ENCODE measurements at regions not wholly inside any gene's neighbourhood (a gene's known extent, or its start where the extent isn't known, plus 50 kb on each side); places are given as distances from the start of the nearest gene placed in this dataset.

DNA sequence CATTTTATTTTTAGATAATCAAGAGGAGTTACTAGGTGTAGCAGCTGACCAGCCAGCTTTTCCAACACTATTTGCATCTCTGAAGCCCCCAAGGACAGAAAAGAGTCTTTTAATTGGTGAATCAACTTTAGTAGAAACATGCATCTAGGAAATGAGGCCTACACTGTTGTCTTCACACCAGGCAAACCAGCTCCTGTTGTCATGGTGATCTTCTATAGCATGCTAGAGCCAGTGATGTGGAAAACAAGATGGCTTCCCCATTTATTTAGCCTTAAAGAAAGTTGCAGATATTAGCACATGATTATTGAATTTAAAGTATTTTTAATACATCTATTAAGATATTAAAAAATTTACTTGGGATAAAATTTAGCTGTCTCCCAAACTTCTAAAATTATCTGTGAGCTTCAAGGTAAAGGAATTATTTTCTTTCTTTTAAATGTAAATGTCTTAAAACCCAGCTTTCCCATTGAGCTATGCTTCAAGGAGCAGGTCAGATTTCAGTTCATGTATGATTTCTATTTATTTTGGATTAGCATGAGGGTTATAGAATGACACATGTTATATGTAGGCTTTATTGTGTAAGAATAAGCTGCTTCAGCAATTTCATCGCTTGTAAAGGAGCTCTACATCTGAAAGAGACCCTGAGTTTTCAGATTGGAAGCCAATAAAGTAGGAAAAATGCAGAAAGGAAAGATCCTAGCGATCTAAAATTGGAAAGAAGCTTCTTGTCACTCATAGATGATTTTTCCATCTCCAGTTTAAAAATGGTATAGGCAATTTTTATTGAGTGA, 564.9 kb upstream of the CITED2 start:
- no peak overlapping the region for H3K4me3 ChIP-seq
- no peak overlapping the region for H3K27ac ChIP-seq
- no peaks in the 10 kb centered on the region for H3K4me1 ChIP-seq
- no peak for DNase-seq
- H3K9me3 ChIP-seq: no peaks in the 10 kb centered on the region
- no peaks in the 10 kb centered on the region for H3K27me3 ChIP-seq
- no peaks in the 10 kb centered on the region for H3K36me3 ChIP-seq
- TF ChIP-seq POLR2A (IDR thresholded peaks at IDR 0.05): no peak
- TF ChIP-seq, protein P1, sequence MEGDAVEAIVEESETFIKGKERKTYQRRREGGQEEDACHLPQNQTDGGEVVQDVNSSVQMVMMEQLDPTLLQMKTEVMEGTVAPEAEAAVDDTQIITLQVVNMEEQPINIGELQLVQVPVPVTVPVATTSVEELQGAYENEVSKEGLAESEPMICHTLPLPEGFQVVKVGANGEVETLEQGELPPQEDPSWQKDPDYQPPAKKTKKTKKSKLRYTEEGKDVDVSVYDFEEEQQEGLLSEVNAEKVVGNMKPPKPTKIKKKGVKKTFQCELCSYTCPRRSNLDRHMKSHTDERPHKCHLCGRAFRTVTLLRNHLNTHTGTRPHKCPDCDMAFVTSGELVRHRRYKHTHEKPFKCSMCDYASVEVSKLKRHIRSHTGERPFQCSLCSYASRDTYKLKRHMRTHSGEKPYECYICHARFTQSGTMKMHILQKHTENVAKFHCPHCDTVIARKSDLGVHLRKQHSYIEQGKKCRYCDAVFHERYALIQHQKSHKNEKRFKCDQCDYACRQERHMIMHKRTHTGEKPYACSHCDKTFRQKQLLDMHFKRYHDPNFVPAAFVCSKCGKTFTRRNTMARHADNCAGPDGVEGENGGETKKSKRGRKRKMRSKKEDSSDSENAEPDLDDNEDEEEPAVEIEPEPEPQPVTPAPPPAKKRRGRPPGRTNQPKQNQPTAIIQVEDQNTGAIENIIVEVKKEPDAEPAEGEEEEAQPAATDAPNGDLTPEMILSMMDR (IDR thresholded peaks at IDR 0.05): no peak

DNA sequence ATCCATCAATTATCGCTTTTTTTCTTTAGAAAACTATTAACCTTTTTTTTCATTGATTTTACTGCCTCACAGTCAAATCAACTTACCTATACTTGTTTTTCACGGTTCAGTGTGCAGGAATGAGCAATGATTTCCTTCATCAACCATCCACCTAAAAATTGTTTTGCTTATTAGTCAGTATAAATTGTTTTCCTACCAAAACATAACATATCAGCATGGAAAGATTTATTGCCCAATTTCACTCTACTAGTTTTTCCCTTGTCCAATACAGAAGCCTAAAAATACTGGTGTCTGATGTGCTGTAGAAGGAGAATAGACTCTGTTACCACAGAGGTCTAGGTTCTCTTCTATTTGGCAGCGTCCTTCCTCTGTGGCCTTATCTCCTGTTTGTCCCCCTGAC, 558.2 kb upstream of the CITED2 start:
- TF ChIP-seq POLR2A (IDR thresholded peaks at IDR 0.05): no peak
- TF ChIP-seq, protein P1 (IDR thresholded peaks at IDR 0.05): no peak
- no peak for DNase-seq
- no peaks in the 10 kb centered on the region for H3K36me3 ChIP-seq
- no peak overlapping the region for H3K4me3 ChIP-seq
- H3K9me3 ChIP-seq: no peaks in the 10 kb centered on the region
- no peaks in the 10 kb centered on the region for H3K4me1 ChIP-seq
- no peak overlapping the region for H3K27ac ChIP-seq
- no peaks in the 10 kb centered on the region for H3K27me3 ChIP-seq

GRCh38 chr6:139931747-139932146, 557.3 kb upstream of the CITED2 start:
- H3K36me3 ChIP-seq: no peaks in the 10 kb centered on the region
- H3K27ac ChIP-seq: no peak overlapping the region
- H3K9me3 ChIP-seq: no peaks in the 10 kb centered on the region
- peaks cover 0 to 7% (median 0%) of the 10 kb centered on the region in 4 donors for H3K4me1 ChIP-seq
- H3K4me3 ChIP-seq: no peak overlapping the region
- no peak for DNase-seq
- TF ChIP-seq POLR2A (IDR thresholded peaks at IDR 0.05): no peak
- TF ChIP-seq, protein P1 (IDR thresholded peaks at IDR 0.05): no peak
- no peaks in the 10 kb centered on the region for H3K27me3 ChIP-seq

DNA sequence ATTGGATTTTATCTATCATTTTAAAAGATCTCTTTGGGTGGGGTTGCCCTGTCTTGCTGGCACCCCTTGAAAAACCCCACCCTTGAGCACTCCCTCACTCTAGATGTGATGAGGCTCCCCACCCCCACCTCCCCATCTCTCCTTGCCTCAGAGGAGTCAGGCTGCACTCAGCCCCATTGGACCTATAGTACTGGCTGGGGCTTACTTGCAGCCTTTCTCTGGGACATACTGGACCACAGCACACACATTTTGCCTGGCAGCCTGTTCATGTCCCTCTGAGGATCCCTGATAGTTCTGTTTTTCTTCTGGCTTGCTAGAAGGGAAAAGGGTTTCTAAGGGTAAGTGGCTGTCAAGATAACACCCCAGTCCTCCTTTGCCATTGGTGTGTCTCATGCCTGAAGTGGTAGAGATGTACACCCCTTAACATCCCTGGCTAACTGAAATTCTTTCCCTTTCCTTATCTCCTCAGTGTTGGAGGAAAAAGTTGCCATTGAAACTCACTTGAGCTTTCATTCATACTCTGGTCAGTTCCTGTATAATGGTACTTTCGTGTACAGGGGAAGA, 553.4 kb upstream of the CITED2 start:
- no peaks in the 10 kb centered on the region for H3K9me3 ChIP-seq
- no peaks in the 10 kb centered on the region for H3K36me3 ChIP-seq
- DNase-seq: no peak
- peaks cover 0 to 19% (median 0%) of the 10 kb centered on the region in 4 donors for H3K4me1 ChIP-seq
- no peak overlapping the region for H3K4me3 ChIP-seq
- no peaks in the 10 kb centered on the region for H3K27me3 ChIP-seq
- no peak overlapping the region for H3K27ac ChIP-seq
- TF ChIP-seq POLR2A (IDR thresholded peaks at IDR 0.05): no peak
- TF ChIP-seq, protein P1 (IDR thresholded peaks at IDR 0.05): no peak

DNA sequence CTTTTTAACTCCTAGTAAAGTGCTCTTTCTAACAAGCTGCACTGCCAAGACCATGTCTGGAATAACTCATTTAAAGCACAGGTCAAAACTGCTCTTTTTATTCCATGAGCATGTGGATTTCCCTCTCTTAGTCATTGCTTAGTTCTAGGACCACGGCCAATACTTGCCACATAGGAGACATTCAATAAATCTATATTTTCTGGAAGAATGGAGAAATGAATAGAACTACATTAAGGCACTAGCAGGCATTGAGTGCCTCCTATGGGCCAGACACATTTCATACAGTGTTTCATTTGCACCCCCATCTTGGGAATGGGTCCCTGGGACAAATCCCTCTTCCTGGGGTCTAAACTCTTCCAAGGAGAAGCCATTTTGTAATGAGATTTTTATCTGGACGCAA, 552.8 kb upstream of the CITED2 start:
- H3K4me1 ChIP-seq: peaks cover 0 to 19% (median 0%) of the 10 kb centered on the region in 4 donors
- H3K9me3 ChIP-seq: no peaks in the 10 kb centered on the region
- no peaks in the 10 kb centered on the region for H3K36me3 ChIP-seq
- DNase-seq: no peak
- H3K27me3 ChIP-seq: no peaks in the 10 kb centered on the region
- H3K27ac ChIP-seq: no peak overlapping the region
- H3K4me3 ChIP-seq: no peak overlapping the region
- TF ChIP-seq, protein P1 (IDR thresholded peaks at IDR 0.05): peak in 4 of 6 experiments; percentile 29 to 52 (median 44)
- no peak for TF ChIP-seq POLR2A (IDR thresholded peaks at IDR 0.05)

All from Peyer's patch (tissue), 4 donors.